HG02642 (cell line): ENCODE measurements at regions not wholly inside any gene's neighbourhood (a gene's known extent, or its start where the extent isn't known, plus 50 kb on each side); places are given as distances from the start of the nearest gene placed in this dataset.

Source experiments
- ATAC-seq: cut with Tn5 transposase; IDR thresholded peaks from one replicate; pipeline ENCODE4 v1.9.1; 2021; ENCODE audit warnings: mild to moderate bottlenecking; ENCODE audit not compliant: unreplicated experiment, poor library complexity

DNA sequence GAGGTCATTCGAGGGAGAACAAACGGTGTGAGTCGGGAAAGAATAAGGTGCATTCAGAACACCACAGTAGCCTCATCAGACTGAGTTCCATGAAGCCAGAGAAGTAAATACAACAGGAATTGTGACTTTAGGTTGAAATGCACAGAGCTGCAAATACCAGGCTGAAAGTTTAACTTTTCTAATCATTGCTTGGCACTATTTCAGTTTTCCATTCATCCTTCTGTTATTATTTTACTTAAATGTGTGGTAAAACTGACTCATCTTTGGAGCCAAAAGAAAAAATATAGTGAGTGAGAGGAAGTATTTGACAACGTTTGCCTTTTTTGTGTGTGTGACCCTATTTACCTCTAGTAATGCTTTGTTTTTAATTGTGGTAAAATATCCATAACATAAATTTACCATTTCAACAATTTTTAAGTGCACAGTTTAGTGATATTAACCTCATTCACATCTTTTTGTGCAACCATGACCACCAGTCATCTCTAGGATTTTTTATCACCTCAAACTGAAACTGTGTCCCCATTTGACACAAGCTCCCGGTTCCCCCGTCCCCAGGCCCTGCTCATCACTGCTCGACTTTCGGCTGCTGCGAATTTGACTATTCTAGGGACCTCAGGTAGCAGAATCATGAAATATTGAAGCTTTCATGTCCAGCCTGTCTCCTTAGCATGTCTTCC lies 166.8 kb downstream of the HSD17B3 start:
- no peak for ATAC-seq

DNA sequence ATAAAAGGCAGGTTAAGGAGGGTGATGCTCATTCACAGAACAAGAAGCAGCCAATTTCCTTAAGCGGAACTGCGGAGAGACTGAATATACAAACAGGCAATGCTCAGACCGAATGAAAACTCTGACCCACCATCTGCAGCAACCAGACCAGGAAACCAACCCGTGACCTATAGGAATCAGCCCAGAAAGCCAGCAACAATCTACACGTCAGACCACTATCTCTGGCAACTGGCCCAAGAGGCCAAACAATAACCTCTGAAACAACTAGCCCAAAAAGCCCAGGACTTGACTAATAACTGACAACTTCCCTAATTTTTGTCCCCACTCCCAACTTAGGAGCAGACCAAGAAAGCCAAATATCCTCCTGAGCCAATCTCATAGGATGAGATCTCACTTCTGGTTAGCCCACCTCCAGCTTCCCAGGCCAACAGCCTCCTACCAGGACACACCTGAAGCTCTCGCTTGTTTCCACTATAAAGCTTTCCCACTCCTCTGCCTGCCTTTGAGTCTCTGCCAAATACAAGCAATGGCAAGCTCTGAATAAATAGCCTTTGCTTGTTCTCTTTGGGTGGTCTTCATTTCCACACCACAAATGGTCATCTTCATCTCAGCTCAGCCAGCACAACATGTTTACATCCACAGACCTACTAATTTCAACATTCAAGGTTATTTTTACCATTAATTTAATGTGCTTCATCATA lies 168.5 kb downstream of the HSD17B3 start:
- ATAC-seq, result no peak

DNA sequence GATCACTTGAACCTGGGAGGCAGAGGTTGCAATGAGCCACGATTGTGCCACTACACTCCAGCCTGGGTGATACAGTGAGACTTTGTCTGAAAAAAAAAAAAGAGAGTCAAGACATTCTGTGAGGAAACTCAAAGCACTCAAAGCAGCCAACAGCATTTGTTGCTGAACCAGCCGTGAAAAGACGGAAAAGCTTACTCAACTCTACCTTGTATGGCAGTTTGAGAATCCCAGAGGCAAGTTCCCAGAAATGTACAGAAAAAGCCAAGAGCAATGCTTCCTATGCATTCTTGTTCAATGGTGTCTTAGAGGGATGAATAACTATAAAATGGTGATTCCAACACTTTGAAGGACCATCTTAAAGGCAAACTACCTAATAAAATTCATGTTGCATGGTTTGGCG lies 170.2 kb downstream of the HSD17B3 start:
- no peak for ATAC-seq

DNA sequence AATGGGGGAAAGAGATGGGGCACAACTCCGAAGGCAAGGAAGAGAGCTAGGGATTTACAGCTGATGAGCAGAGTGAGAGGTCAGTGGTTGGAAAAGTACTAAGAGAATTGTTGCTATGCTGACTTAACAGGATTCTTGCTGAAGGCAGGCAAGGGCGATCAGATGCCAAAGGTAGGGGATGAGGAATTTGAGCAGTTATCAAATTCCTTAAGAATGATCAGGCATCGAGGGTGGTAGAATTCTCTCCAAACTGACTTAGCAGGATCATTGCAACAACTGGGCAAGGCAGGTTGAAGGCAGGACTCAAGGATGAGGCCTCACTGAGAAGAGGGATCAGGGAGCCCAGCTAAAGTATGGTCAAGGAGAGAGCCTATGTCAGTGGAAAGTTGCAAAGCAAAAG lies 171.0 kb downstream of the HSD17B3 start:
- no peak for ATAC-seq

DNA sequence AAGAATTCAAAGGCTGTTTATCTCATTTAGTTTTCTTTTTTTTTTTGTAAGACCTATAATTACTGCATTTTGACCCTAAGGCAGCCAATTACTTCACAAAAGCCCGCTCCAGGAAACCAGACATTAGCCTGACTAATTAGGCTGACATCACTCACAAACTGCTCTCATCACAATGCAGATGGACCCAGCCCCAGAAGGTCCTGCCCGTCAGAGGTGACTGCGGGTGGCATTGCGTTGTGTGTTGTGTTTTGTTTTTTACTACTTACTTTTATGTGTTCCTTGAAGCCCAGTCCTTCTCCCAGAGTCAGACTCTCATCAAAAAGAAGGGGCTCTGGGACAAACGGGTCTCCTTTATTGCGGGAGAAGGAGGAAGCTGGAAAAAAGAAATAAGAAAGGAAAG lies 172.2 kb downstream of the HSD17B3 start:
- no peak for ATAC-seq

DNA sequence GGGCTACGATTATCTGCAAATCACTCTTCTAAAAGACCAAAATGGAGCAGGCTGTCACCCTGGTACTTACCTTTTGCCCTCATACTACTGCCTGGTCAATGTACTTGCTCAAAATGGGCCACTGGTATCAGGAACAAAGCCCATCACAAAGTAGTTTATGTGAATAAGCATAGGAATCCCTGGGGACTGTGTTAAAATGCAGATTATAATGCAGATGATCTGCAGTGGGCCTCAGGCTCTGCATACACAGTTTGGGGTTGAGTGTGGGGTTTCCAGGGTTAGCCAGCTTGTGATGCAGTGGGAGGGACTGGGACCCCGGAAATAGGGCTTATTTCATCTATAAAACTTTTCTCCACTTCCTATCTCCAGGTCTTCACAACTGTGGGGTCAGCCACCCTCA lies 173.1 kb downstream of the HSD17B3 start:
- ATAC-seq, result no peak

DNA sequence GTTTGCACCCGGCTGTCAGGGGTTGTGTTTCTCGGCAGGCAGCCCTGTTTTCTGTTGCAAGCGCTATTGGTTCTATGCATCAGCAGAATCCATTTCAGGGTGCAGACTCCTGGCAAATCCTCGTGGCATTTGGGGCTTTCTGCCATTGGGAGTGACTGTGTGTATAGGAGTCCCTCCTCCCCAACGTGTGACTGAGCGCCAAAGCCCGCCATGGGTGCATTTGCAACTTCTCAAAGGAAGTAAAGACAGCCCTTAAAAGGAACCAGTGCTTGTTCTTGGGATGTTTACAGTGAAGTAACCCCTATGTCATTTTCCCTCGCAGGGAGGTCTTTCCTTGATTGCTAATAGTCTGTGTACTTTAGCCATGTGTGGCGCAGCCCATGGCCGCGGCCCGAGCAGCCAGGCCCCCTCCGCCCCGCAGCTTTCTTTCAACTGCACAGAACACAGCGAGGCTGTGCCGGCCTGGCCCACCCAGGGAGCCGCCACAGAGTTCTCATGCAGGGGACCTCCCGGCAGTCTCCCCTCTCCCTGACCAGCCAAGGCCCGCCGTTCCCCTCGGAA lies 175.6 kb downstream of the HSD17B3 start:
- no peak for ATAC-seq

DNA sequence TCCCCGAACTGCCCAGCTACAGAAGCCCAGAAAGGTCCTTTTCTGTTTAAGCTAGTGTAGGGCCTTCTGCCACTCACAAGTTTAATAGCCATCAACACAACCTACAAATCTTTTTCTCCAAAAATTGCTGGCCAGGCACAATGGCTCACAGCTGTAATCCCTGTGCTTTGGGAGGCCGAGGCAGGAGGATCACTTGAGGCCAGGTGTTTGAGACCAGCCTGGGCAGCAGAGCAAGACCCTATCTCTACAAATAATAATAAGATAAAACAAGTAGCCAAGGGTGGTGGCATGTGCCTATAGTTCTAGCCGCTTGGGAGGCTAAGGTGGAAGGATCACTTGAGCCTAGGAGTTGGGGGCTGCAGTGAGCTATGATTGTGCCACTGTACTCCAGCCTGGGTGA lies 176.4 kb downstream of the HSD17B3 start:
- ATAC-seq, result no peak

DNA sequence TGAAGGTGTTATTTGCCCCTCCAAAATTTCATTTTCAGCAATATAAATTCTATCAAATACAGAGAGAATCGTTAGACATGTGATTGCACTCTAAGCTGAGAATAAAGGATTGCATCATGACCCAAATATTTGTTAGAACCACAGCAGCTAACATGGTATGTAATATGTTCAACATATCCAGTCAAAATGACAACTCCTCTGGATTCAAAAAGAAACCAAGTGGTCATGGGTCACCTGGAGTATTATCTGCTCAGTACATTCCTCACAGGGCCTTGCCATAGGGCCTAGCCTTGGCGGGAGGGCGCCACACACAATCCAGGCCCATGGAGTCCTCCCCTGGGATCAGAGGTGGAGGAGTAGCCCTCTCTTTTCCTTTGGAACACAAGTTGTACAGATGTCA lies 179.2 kb downstream of the HSD17B3 start:
- no peak for ATAC-seq

DNA sequence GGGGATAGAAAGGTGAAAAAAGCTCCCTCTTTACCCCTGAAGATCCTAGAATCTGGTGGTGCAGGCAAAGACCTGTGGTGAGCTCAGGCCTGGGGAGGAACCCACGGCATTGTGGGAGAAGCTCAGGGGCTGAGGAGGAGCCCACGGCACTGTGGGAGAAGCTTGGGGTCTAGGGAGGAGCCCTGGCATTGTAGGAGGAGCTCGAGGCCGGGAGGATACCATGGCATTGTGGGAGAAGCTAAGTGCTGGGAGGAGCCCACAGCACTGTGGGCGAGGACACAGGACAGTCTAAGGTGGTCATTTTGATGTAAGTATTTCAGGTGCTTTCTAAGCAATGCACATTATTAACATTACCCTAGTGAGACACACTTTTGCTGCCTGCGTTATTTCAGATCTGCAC lies 179.7 kb downstream of the HSD17B3 start:
- no peak for ATAC-seq

DNA sequence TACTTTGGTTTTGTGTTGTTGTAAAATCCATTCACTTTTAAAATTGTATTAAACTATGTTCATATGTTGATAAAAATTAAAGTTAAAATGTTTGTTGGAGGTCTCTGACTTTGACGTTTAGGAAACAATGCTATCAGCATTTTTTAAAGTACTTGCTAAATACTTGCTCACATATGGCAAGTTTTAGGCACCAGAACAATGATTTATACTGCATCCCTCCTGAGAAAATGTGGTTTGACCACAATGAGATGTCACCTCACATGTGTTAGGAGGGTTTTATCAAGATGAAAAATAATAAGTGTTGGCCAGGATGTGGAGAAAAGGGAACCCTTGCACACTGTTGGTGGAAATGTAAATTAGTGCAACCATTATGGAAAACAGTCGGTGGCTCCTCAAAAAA lies 180.8 kb downstream of the HSD17B3 start:
- ATAC-seq, result no peak

DNA sequence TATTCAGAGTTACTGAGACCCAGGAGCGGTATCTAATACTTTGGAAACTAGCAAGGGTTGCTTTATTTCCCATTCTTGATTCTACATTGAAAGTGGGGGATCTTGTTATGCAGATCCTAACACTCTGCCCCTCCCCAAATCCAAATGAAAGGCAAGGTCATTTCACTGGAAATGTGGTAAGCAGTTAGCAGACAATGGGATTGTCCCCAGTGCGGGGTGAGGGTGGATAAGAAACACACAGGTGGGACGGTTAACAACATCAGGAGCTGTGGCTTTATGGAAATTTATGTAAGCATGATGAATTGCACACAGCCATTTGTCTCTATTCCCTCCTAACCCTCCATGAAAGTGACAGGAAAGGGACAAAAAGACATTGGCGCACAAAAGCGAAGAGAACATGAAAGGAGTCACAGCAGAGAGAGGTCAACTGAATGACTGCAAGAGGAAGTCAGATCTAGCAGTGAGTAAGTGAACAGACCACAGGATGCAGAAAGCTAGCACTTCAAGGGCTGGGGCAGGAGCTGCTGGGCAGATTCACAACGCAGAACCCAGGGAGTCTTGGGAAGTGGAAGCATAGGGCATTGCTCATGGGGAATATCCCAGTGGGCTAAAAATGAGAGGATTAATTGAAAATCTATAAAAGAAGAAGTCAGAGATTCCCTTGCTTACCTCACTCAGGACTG lies 184.4 kb downstream of the HSD17B3 start:
- no peak for ATAC-seq

DNA sequence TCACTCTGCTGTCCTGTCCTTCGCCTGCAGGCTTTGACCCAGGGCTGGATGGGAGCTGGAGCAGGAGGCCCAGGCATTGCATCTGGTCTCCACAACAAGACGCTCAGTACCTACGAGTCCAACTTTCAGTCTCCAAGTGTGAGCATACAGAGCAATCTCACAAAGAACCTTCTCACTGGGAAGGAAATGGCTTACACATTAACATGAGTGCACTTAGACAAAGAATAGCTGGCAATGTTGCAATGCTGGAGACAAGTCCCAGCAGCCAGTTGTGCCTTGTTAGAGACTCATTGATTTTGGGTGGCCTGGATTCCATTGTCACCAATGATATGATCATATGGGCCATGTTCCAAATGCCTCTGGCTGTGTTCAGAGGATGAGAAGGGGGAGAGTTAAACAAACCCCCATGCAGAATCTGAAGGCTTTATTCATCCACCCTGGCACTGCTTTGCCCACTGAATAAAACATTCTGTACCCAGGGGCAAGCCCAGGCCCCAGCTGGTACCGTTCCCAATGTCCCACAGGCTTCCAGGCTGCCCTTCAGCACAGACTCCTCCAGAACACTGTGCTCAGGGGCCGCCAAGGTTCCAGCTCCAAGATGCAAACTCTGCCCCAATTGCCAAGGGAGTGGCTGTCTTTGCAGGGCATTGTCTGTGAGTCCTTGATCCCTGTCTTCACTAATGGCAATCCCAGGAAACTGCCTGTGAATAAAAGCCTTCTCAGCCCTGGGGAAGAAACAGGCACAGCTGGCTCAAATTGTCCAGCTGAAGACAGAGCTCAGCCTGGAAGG lies 185.5 kb downstream of the HSD17B3 start:
- no peak for ATAC-seq

DNA sequence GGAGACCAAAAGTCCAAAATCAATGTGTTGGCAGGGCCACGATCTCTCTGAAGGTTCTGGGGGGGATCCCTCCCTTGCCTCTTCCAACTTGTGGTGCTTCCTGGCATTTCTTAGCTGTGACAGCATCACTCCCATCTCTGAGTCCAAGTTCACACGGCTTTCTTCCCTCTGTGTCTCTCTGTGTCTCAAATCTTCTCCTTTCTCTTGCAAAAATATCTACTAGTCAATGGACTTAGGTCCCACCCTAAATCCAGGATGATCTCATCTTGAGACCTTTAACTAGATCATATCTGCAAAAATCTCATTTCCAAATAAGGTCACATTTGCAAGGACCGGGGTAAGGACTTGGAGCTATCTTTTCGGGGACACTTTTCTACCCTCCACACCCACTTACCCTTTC lies 186.1 kb downstream of the HSD17B3 start:
- ATAC-seq, result no peak

DNA sequence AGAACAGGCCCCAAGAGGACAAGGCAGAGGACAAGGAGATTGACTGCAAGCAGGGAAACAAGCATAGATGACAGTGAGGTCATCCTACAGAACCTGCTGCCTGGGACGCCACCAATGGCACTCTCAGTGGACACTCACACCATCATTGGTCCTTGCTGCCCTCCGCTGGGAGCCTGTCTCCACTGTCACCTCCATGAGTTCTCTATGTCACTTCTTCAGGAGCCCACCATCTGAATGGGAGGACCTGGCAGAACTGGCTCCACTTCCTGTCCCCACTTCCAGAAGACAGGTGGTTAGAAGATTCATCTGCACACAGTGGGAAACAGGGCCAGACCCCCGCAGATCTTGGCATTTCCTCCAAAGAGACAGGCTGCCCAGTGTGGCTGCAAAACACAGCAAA lies 188.9 kb downstream of the HSD17B3 start:
- ATAC-seq, result no peak

DNA sequence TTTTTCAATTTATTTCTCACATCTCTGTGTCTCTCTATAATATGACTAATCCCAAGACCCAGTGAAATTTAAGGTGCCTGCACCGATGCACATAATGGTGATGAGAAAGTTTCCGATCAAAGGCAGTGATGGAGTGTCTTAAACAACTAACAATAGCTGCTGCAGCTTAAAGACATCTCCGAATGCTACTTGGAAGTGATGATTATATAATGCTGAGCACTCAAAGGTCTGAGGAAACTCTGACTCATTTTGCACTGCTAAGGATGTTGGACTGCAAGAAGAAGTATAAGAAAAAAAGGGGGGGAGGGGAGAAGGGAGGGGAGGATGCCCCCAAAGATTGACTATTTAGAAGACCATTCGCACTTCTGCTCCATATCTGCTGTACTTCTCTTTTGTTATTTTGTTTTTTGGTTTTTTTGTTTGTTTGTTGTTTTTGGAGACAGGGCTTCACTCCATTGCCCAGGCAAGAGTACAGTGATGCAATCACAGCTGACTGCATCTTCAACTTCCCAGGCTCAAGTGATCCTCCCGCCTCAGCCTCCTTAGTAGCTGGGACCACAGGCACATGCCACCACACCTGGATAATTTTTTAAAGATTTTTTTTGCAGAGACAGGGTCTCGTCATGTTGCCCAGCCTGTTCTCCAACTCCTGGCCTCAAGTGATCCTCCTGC lies 192.2 kb downstream of the HSD17B3 start:
- no peak for ATAC-seq

DNA sequence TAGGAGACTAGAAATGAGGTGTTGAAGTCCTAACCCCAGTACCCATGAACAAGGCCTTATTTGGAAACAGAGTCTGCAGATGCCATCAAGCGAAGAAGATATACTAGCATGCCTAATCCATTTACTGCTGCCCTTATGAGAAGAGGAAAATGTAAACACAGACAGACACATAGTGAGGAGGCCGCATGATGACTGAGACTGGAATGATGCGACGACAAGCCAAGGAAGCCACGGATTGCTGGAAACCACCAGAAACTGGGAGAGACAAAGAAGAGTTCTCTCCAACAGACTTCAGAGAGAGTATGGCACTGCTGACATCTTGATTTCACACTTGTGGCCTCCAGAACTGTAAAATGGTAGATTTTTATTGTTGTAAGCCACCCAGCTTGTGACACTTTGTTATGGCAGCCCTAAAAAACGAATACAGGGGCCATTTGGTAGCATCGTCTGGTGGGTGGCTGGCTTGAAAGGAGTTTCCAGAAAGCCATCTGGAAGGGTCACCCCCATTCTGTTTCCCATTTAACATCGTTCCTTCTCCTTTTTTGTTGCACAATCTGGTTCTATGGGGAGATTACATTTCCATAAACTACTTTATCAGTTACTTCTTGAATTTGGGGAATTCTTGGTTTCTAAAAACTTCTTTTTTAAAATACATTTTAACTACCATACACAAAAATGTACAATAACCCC lies 193.1 kb downstream of the HSD17B3 start:
- no peak for ATAC-seq

DNA sequence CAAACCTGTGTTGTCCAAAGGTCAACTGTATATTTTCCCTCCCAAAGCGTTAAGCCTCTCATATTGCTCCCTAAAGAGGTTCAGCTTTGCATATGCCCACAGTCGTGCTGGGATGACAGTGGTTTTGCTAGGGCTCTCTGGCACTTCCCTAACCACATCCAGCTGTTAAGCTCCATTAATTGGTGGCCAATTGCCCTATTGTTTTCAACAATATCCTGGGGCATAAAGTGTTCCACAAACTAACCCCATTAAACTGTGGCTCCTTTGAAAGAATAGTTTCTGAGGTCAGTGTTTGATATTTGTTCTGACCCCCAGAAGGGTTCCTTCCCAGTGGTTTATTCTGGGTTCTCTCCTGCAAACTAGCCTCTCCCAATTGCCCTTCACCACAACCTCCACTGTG lies 194.5 kb downstream of the HSD17B3 start:
- ATAC-seq, result no peak
